GM06990 (cell line): ENCODE measurements at regions not wholly inside any gene's neighbourhood (a gene's known extent, or its start where the extent isn't known, plus 50 kb on each side); places are given as distances from the start of the nearest gene placed in this dataset.

Source experiments
- DNase-seq: peaks from one replicate; pipeline ENCODE4 v3.0.0-alpha.2; 2011; ENCODE audit not compliant: insufficient read length; ENCODE audit errors: extremely low read depth
- H3K27me3 ChIP-seq: replicated peaks from 2 replicates; pipeline ENCODE4 v1.6.0; 2011; ENCODE audit warnings: low read length; ENCODE audit not compliant: control insufficient read depth, insufficient read depth
- H3K36me3 ChIP-seq: 2 replicates; pipeline ENCODE4 v1.5.1; 2011; ENCODE audit warnings: low read length; ENCODE audit not compliant: control insufficient read depth, insufficient read depth
- H3K4me3 ChIP-seq: replicated peaks from 2 replicates; pipeline ENCODE4 v1.5.1; 2011; ENCODE audit warnings: low read depth, mild to moderate bottlenecking, control low read depth, low read length
- TF ChIP-seq, protein P1 (sequence below): IDR thresholded peaks from 2 replicates; pipeline ENCODE4 v1.5.1; 2011; ENCODE audit warnings: low read length, control low read depth, mild to moderate bottlenecking, inconsistent platforms; ENCODE audit not compliant: insufficient read depth, poor library complexity, severe bottlenecking

DNA sequence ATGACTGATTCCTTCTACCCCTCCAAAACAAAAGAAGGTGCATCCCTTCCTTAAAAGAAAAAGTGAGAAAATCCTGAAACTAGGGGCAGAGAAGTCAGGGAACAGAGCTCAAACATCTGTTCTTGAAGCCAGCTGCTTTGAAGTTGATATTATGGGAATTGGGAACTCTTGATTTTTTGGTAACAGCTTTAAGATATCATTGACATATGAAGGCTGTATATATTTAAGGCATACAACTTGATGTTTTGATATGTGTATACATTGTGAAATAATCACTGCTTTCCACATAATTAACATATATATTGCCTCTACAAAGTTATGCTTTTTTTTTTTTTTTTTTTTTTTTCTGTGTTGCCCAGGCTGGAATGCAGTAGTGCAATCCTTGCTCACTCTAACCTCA, 117.1 kb downstream of the AKAP11 start:
- H3K27me3 ChIP-seq: no peaks in the 10 kb centered on the region
- H3K36me3 ChIP-seq: no peaks in the 10 kb centered on the region
- TF ChIP-seq, protein P1, sequence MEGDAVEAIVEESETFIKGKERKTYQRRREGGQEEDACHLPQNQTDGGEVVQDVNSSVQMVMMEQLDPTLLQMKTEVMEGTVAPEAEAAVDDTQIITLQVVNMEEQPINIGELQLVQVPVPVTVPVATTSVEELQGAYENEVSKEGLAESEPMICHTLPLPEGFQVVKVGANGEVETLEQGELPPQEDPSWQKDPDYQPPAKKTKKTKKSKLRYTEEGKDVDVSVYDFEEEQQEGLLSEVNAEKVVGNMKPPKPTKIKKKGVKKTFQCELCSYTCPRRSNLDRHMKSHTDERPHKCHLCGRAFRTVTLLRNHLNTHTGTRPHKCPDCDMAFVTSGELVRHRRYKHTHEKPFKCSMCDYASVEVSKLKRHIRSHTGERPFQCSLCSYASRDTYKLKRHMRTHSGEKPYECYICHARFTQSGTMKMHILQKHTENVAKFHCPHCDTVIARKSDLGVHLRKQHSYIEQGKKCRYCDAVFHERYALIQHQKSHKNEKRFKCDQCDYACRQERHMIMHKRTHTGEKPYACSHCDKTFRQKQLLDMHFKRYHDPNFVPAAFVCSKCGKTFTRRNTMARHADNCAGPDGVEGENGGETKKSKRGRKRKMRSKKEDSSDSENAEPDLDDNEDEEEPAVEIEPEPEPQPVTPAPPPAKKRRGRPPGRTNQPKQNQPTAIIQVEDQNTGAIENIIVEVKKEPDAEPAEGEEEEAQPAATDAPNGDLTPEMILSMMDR: no peak
- no peak overlapping the region for H3K4me3 ChIP-seq
- DNase-seq: no peak

DNA sequence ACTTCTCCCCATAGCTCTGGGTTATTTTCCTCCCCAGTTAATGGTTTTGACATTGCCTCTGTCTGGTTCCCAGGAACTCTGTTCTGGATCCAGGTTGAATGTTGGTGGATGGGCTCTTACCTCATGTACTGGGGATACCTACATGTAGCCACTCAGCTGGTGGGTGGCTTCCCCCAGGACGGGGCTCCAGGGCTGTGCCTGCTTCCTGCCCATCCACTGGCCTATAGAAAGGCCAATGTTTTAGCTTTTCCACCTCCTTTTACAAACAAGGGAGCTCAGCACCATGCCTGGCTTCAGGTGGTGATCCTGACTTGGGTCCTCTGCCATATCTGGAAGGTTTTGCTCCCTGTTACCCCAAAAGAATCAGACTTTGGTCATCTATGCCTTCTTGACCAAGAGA, 120.2 kb downstream of the AKAP11 start:
- H3K36me3 ChIP-seq: no peaks in the 10 kb centered on the region
- TF ChIP-seq, protein P1: no peak
- no peak overlapping the region for H3K4me3 ChIP-seq
- DNase-seq: no peak
- no peaks in the 10 kb centered on the region for H3K27me3 ChIP-seq

DNA sequence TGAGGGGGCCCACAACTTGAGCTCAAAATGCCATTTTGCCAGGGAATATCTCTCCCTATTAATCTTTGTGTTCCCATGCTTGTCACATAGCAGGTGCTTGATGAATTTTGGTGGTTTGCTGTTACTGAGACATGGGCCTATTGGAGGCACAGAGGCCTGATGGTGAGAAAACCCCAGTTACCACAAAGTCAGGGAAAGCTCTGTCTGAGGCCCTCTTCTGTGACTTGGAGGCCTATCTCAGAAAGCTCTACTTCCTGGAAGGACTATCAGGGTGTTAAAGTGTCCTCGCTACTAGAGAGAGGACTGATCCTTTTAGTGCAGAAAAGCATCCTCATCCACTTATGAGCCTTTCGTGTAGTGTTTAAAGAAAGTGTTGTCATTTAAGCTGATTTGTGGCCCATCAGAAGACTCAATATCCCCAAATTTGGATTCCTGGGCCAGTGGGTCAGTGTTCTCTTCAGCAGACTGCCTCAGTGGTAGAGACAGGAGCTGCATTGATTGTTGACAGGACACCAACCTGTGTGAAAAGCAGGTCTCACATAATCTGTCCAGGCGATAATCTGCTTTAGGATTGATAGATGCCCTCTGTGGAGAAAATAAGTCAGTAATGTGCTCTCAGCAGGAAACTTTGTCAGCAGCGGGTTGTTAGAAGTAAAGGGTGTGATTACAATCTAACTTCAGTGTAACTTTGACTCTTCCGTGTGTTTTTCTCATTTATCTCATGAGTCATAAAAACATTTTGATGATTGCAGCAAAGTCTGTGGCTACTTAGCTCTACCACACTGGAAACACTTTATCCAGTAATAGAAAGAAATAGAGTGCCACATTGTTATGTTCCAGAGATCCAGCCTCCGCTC, 121.0 kb downstream of the AKAP11 start:
- TF ChIP-seq, protein P1: no peak
- Histone ChIP-seq H3K4me3 (no peak overlapping the region), H3K27me3 (no peaks in the 10 kb centered on the region), H3K36me3 (no peaks in the 10 kb centered on the region)
- no peak for DNase-seq

DNA sequence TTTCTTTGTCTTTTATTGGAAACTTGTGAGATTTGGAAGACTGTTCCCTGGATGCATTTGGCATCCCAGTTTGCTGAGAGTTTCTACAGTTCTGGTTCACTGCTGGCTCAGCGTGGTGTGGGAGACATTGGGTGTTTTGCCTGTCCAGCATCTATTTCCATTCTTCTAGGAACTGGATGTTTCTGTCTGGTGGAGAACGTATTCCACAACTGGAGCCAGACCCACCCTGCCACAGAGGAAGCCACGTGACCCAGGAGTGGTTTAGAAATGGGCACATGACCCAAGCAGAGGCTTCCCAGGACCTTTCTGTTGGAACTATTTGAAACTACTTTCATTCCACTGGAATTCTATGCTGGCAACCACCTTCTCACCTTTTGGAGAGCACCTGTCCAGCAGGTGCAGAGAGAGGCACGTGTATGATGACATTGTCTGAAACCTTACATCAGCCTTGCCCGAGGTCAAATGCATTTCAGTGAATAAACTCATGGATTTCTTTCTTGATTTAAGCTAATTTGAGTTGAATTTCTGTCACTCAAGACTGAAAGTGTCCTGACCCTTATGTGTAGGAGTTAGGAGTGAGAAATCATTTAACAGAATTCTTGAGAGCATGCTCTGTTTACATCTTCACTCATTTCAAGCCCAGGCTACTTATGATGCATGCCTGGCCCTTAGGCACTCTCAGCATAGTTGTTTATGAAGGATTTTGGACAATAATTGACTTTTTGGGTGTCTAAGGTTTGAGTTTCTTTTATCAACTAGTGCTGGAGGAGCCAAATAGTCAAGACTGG, 121.8 kb downstream of the AKAP11 start:
- Histone ChIP-seq H3K36me3 (no peaks in the 10 kb centered on the region), H3K4me3 (no peak overlapping the region), H3K27me3 (no peaks in the 10 kb centered on the region)
- DNase-seq: no peak
- TF ChIP-seq, protein P1: no peak

DNA sequence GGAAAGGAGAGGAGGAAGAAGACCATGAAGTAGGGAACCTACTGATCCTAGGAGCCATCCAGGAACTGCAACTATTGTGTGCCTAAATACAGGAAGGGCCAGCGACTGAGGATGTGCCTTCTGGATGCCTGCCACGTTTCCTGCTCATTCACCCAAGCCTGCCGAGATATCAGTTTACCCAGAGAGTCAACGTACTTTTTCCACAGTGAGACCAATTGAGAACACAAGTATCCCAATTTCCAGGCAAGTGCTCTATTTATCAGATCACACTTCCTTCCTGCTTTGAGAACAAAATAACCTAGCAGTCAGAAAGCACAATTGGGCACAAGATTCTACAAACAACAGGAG, 122.4 kb downstream of the AKAP11 start:
- Histone ChIP-seq H3K36me3 (no peaks in the 10 kb centered on the region), H3K4me3 (no peak overlapping the region), H3K27me3 (no peaks in the 10 kb centered on the region)
- TF ChIP-seq, protein P1: no peak
- DNase-seq: no peak
